Neural cell (in vitro differentiated cells): ENCODE measurements at regions not wholly inside any gene's neighbourhood (a gene's known extent, or its start where the extent isn't known, plus 50 kb on each side); places are given as distances from the start of the nearest gene placed in this dataset.

ENCODE experiments used
- EP300 ChIP-seq: fragments of 450-650 bp; conservative IDR thresholded peaks from 2 replicates; pipeline ENCODE4 v1.6.1; 2014; ENCODE audit warnings: antibody characterized with exemption, mild to moderate bottlenecking, moderate library complexity; ENCODE audit not compliant: poor library complexity, severe bottlenecking
- EZH2 ChIP-seq: fragments of 200-600, 300-800 bp; shearing (Covaris generic), sonication (generic); IDR thresholded peaks from 2 replicates; pipeline ENCODE4 v1.6.1; 2014; ENCODE audit warnings: antibody characterized with exemption, low read length, borderline replicate concordance, mild to moderate bottlenecking; ENCODE audit not compliant: insufficient read depth, poor library complexity, severe bottlenecking
- MXI1 ChIP-seq: fragments of 450-650 bp; conservative IDR thresholded peaks from 2 replicates; pipeline ENCODE4 v1.6.1; 2014; ENCODE audit warnings: antibody characterized with exemption, mild to moderate bottlenecking; ENCODE audit not compliant: poor library complexity, severe bottlenecking
- RAD21 ChIP-seq: fragments of 450-650 bp; conservative IDR thresholded peaks from 2 replicates; pipeline ENCODE4 v1.6.1; 2014; ENCODE audit warnings: antibody characterized with exemption, mild to moderate bottlenecking, moderate library complexity
- REST ChIP-seq: IDR thresholded peaks from 2 replicates; pipeline ENCODE4 v1.6.1; 2012; ENCODE audit warnings: borderline replicate concordance
- TAF1 ChIP-seq: IDR thresholded peaks from 2 replicates; pipeline ENCODE4 v1.6.1; 2012; ENCODE audit warnings: low read depth
- TF ChIP-seq, protein P1 (sequence below): fragments of 450-650 bp; IDR thresholded peaks from 2 replicates; pipeline ENCODE4 v1.5.1; 2014; ENCODE audit warnings: antibody characterized with exemption, mild to moderate bottlenecking, moderate library complexity; ENCODE audit not compliant: poor library complexity, severe bottlenecking

- TF ChIP-seq TAF1 (no peak), EZH2 (no peak), RAD21 (no peak), EP300 (no peak), MXI1 (no peak), REST (no peak)
- TF ChIP-seq, protein P1, sequence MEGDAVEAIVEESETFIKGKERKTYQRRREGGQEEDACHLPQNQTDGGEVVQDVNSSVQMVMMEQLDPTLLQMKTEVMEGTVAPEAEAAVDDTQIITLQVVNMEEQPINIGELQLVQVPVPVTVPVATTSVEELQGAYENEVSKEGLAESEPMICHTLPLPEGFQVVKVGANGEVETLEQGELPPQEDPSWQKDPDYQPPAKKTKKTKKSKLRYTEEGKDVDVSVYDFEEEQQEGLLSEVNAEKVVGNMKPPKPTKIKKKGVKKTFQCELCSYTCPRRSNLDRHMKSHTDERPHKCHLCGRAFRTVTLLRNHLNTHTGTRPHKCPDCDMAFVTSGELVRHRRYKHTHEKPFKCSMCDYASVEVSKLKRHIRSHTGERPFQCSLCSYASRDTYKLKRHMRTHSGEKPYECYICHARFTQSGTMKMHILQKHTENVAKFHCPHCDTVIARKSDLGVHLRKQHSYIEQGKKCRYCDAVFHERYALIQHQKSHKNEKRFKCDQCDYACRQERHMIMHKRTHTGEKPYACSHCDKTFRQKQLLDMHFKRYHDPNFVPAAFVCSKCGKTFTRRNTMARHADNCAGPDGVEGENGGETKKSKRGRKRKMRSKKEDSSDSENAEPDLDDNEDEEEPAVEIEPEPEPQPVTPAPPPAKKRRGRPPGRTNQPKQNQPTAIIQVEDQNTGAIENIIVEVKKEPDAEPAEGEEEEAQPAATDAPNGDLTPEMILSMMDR, result no peak
These were observed 263.8 kb downstream of the RBM43 start for GRCh38 chr2:150997702-150998440.
